Liver (tissue), 3 donors: ENCODE measurements at regions not wholly inside any gene's neighbourhood (a gene's known extent, or its start where the extent isn't known, plus 50 kb on each side); places are given as distances from the start of the nearest gene placed in this dataset.

Source experiments
- EGR1 ChIP-seq, 2 donors: IDR thresholded peaks; 2 replicates each; pipeline ENCODE4 v1.6.1; 2016 to 2018; ENCODE audit warnings: antibody characterized with exemption in 2 of 2, low read depth in 2 of 2
- FOXA1 ChIP-seq: IDR thresholded peaks from 2 replicates; pipeline ENCODE4 v1.6.1; 2016; ENCODE audit warnings: antibody characterized with exemption
- JUND ChIP-seq, 2 donors: IDR thresholded peaks; 2 replicates each; pipeline ENCODE4 v1.6.1; 2016; ENCODE audit warnings: antibody characterized with exemption in 2 of 2
- MAX ChIP-seq: IDR thresholded peaks from 2 replicates; pipeline ENCODE4 v1.6.1; 2016; ENCODE audit warnings: antibody characterized with exemption
- RXRA ChIP-seq, 2 donors: IDR thresholded peaks; 2 replicates each; pipeline ENCODE4 v1.6.1; 2017 to 2018; ENCODE audit warnings: antibody characterized with exemption in 2 of 2, mild to moderate bottlenecking in 1 of 2
- SP1 ChIP-seq: IDR thresholded peaks from 2 replicates; pipeline ENCODE4 v1.6.1; 2018; ENCODE audit warnings: antibody characterized with exemption, mild to moderate bottlenecking
- TAF1 ChIP-seq: conservative IDR thresholded peaks from 2 replicates; pipeline ENCODE4 v1.6.1; 2016; ENCODE audit warnings: antibody characterized with exemption, mild to moderate bottlenecking
- YY1 ChIP-seq: IDR thresholded peaks from 2 replicates; pipeline ENCODE4 v1.6.1; 2016; ENCODE audit warnings: antibody characterized with exemption, mild to moderate bottlenecking
- ZBTB33 ChIP-seq: IDR thresholded peaks from 2 replicates; pipeline ENCODE4 v1.6.1; 2016; ENCODE audit warnings: antibody characterized with exemption
- TF ChIP-seq, protein P1 (sequence below): fragments of 150-350 bp; IDR thresholded peaks from 2 replicates; pipeline ENCODE4 v1.5.1; 2017; ENCODE audit warnings: improper control_type of control experiment, low read depth, low read length; ENCODE audit not compliant: missing input control
- donor health status: healthy.
- donor health status: healthy.

DNA sequence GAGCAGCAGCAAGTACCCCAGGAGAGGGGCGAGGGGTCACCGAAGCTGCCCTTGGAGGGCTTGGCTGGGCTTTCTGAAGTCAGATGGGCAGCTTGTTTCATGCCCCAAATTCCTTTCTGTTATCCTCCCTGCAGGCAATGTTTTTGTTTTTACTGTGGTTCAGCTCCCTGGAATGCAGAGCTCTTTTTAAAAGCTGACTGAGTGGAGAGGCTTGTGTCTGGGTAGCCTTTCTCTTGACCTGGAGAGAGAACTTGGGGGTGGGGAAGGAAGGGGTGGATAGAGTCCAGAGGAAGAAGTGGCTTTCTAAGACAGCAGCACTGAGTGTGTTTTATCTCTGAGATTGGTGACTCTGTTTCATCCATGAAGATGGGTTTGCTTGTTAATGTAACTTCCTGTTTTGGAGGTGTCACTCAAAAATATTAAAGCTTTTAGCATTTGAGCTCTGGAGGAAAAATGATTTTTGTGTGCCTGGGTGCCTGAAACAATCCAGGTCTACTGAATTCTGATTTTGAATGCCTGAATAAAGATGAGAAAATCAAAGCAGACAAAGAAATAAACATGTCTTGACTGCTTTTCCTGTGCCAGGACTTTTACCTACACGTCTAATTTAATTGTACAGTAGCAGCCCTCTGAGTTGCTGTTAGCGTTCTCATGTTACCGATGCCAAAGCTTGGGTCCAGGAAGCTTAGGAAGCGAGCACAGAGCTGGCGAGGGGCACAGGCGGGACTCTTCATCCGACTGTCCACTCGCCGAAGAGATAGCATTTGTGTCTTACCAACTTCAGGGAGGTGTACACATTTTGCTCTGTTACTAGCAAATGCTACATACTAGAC, 78.2 kb upstream of the EEF1E1 start:
- TF ChIP-seq YY1 (no peak), TAF1 (no peak), MAX (no peak), JUND (IDR thresholded peaks at IDR 0.05) (no peak), FOXA1 (no peak), EGR1 (IDR thresholded peaks at IDR 0.05; ENCODE audit: low read depth in 2 of 2) (no peak), RXRA (IDR thresholded peaks at IDR 0.05) (no peak), ZBTB33 (no peak), SP1 (no peak)
- TF ChIP-seq, protein P1, sequence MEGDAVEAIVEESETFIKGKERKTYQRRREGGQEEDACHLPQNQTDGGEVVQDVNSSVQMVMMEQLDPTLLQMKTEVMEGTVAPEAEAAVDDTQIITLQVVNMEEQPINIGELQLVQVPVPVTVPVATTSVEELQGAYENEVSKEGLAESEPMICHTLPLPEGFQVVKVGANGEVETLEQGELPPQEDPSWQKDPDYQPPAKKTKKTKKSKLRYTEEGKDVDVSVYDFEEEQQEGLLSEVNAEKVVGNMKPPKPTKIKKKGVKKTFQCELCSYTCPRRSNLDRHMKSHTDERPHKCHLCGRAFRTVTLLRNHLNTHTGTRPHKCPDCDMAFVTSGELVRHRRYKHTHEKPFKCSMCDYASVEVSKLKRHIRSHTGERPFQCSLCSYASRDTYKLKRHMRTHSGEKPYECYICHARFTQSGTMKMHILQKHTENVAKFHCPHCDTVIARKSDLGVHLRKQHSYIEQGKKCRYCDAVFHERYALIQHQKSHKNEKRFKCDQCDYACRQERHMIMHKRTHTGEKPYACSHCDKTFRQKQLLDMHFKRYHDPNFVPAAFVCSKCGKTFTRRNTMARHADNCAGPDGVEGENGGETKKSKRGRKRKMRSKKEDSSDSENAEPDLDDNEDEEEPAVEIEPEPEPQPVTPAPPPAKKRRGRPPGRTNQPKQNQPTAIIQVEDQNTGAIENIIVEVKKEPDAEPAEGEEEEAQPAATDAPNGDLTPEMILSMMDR, result no peak
